ENCODE measurements at regions not wholly inside any gene's neighbourhood (a gene's known extent, or its start where the extent isn't known, plus 50 kb on each side); places are given as distances from the start of the nearest gene placed in this dataset.

DNA sequence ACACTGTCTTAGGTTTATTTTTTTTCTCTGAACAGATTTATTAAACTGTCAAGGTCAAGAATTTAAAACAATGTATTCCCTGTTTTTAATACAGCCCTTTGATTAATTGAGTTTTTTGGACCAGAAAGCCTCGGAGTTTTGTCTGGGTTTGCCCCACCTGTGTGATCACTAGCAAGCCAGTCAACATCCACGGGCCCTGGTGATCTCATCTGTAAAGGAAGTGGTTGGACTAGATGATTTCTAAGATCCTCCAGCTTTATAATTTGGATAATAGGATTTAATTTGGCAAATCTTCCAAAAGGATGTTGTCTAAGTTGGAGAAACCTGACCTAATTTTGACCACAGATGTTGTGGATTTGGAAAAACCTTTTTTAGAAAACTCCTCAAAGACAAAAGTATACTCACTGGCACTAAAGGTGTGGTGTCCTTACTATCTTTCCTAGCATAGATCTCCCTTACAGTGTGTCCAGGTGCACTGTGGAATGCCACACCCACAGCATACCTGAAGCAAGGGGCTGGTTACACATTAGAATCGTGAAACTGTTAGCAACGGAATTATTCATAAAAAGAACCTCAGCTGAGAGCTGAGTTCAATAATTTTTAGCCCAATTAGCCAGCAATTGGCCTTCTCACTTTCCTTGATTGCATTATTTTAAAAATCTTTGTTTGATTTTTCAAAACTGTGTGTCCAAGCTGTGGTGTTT is 195.6 kb upstream of the ELL2 start:
- peak overlapping the region; percentile 83 for H3K27ac ChIP-seq
- TF ChIP-seq, protein P1, sequence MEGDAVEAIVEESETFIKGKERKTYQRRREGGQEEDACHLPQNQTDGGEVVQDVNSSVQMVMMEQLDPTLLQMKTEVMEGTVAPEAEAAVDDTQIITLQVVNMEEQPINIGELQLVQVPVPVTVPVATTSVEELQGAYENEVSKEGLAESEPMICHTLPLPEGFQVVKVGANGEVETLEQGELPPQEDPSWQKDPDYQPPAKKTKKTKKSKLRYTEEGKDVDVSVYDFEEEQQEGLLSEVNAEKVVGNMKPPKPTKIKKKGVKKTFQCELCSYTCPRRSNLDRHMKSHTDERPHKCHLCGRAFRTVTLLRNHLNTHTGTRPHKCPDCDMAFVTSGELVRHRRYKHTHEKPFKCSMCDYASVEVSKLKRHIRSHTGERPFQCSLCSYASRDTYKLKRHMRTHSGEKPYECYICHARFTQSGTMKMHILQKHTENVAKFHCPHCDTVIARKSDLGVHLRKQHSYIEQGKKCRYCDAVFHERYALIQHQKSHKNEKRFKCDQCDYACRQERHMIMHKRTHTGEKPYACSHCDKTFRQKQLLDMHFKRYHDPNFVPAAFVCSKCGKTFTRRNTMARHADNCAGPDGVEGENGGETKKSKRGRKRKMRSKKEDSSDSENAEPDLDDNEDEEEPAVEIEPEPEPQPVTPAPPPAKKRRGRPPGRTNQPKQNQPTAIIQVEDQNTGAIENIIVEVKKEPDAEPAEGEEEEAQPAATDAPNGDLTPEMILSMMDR (conservative IDR thresholded peaks at IDR 0.05), result no peak

DNA sequence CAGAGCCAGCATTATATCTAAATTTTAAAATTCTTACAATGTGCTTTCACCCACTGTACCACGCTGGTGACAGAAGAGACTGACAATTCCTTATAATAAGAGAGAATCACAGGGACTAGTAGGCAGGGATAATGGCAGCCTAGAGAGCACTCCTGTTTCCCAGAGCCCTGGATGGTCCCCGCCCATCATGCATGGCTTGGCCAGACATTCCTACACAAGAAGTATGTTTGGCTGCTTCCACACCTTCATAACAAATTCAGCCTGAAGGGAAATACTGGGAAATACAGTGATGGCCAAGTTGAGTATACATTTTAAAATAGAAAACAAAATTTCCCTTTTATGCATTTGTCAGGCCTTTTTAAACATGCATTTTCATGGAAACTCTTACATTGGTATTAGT is 193.5 kb upstream of the ELL2 start:
- TF ChIP-seq, protein P1 (conservative IDR thresholded peaks at IDR 0.05), result no peak
- H3K27ac ChIP-seq, result peak overlapping the region; percentile 83; the same call in 1 of the 2 replicates

DNA sequence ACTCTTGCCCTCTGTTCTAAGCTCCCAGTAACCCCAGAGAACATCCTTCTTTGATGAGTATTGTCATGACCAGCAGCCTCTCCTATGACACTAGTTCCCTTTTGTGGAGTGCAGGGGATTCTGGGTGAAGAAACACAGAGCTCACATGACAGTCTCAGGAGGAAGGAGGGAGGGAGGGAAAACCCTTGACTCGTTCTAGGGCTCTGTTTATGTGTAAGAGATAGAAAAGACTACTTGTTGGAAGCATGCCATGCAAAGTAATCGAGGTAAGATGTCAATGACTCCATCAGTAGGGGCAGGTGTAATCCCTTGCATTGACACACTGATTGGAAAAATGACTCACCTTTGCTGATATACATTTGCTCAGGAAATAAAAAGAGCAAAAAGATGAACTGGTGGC is 190.2 kb upstream of the ELL2 start:
- TF ChIP-seq, protein P1 (conservative IDR thresholded peaks at IDR 0.05), result no peak
- no peak overlapping the region for H3K27ac ChIP-seq

DNA sequence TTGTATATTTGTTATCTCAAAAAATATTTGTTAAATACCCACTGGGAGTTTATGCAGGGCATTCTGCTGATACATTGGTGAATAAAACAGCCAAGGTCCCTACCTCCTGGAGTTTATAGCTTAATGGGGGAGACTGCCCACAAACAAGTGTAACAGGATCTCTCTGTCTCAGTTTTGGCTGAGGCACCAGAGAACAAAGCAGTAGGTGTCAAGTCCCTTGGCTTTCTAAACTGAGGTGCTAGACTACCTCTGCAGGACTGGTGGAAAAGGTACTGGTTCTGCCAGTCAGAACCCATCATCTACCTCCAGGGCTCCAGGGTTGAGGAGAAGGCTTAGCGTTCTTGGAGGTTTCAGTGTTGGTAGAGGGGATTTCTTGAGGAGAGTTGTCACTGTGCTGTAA is 188.4 kb upstream of the ELL2 start:
- peak overlapping the region; percentile 12 for H3K27ac ChIP-seq
- TF ChIP-seq, protein P1 (conservative IDR thresholded peaks at IDR 0.05), result no peak

DNA sequence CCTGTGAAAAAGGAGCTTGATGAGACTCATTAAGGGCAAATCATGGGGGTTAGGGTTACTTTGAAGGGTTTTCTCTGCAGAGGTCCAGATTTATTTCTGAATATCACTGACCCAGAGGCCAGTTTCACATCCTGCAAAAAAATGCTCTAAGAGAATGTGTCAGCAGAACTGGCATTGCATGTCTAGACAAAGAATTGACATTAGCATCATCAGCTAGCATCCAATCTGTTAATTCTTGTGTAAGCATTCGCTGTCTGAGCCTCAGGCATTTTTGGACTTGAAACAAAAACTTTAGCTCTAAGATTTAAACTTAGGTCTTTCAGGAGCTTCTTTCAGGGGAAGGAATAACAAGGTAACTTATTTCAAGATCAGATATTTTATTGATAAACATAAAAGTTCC is 187.9 kb upstream of the ELL2 start:
- peak overlapping the region; percentile 12; the same call in 1 of the 2 replicates for H3K27ac ChIP-seq
- TF ChIP-seq, protein P1 (conservative IDR thresholded peaks at IDR 0.05), result no peak

DNA sequence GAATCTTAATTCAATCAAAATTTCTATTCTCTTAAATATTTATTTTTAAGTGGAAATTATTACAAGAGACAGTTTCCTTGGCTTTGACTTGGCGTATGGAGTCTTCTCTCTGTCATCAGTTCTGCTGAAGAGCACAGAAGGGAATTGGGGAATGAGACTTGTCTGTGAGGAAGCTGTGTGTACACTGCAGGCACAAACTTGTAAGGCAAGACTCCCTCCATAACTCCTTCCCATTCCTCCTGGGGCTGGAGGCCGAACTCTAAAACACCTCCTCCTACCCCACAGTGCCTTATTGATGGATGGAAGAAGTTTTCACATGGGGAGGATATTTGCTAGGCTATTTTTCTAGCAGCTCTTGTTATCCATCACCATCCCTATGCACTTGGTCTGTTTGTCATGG is 187.4 kb upstream of the ELL2 start:
- peak overlapping the region; percentile 12; the same call in 1 of the 2 replicates for H3K27ac ChIP-seq
- TF ChIP-seq, protein P1 (conservative IDR thresholded peaks at IDR 0.05), result no peak

DNA sequence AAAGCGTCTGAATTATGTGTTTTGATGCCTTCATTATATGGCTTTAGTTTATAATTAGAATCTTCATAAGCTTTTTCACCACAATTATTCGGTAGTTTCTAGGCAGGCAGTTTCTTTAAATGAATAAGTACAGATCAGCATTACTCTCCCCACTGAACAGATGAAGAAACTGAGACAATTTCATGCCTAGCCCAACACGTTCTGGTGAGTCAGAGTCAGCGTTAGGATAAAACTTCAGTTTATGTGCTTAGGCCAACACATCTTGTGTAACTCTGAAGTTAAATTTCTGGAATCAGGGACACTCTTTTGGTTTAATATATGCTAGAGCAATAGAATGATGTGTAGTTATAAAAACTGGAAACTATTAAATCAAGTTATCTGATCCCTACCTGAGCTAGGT is 186.7 kb upstream of the ELL2 start:
- no peak overlapping the region for H3K27ac ChIP-seq
- TF ChIP-seq, protein P1 (conservative IDR thresholded peaks at IDR 0.05), result no peak

Data from VCaP (cell line).